Omental fat pad (tissue), 3 donors: ENCODE measurements at regions not wholly inside any gene's neighbourhood (a gene's known extent, or its start where the extent isn't known, plus 50 kb on each side); places are given as distances from the start of the nearest gene placed in this dataset.
"Not testable (repeated sequence)": the region's sequence is repeated elsewhere in the genome, so short reads cannot be mapped to it uniquely, and the experiment has no call there.

Source experiments
- ATAC-seq: fragments of 150-250 bp; one replicate; pipeline ENCODE4 v1.9.1; 2016; ENCODE audit warnings: mild to moderate bottlenecking, moderate library complexity; ENCODE audit not compliant: low FRiP score
- DNase-seq: peaks from one replicate; pipeline ENCODE4 v3.0.0-alpha.2; 2019; ENCODE audit warnings: low spot score
- CTCF ChIP-seq, 3 donors: fragments of 450-650 bp; IDR thresholded peaks; one replicate each; pipeline ENCODE4 v1.5.1; 2016 to 2017; ENCODE audit warnings: antibody characterized with exemption in 3 of 3, mild to moderate bottlenecking in 3 of 3, moderate library complexity in 2 of 3

- no peak for ATAC-seq
- no peak for TF ChIP-seq CTCF (IDR thresholded peaks at IDR 0.05)
- no peak for DNase-seq
Observed at GRCh38 chr2:58768715-58769080, 527.6 kb upstream of the FANCL start.

GRCh38 chr2:58767828-58768714, 526.9 kb upstream of the FANCL start:
- ATAC-seq (no peak), DNase-seq (no peak)
- no peak for TF ChIP-seq CTCF (IDR thresholded peaks at IDR 0.05)

- no peak for TF ChIP-seq CTCF (IDR thresholded peaks at IDR 0.05)
- DNase-seq, result no peak
- ATAC-seq, result no peak
Observed at GRCh38 chr2:58764338-58765104, 523.4 kb upstream of the FANCL start.

GRCh38 chr2:58762176-58762781, 521.2 kb upstream of the FANCL start:
- TF ChIP-seq CTCF (IDR thresholded peaks at IDR 0.05), result no peak
- ATAC-seq (no peak), DNase-seq (no peak)

- no peak for TF ChIP-seq CTCF (IDR thresholded peaks at IDR 0.05)
- DNase-seq, result no peak
- no peak for ATAC-seq
Observed at GRCh38 chr2:58757971-58758370, 516.8 kb upstream of the FANCL start.

- TF ChIP-seq CTCF (IDR thresholded peaks at IDR 0.05), result no peak
- DNase-seq (no peak), ATAC-seq (no peak)
Observed at GRCh38 chr2:58756336-58756735, 515.2 kb upstream of the FANCL start.

GRCh38 chr2:58752507-58752906, 511.4 kb upstream of the FANCL start:
- ATAC-seq, result not testable (repeated sequence)

GRCh38 chr2:58751676-58752075, 510.6 kb upstream of the FANCL start:
- DNase-seq, ATAC-seq: not testable (repeated sequence)

More at GRCh38 chr2:58752507-58752906, 511.4 kb upstream of the FANCL start:
- not testable (repeated sequence) for DNase-seq
